Ishikawa (cell line): ENCODE measurements at regions not wholly inside any gene's neighbourhood (a gene's known extent, or its start where the extent isn't known, plus 50 kb on each side); places are given as distances from the start of the nearest gene placed in this dataset.

Source experiments
- EP300 ChIP-seq: IDR thresholded peaks from 2 replicates; pipeline ENCODE4 v1.6.1; 2012; ENCODE audit warnings: borderline replicate concordance
- RAD21 ChIP-seq: IDR thresholded peaks from 2 replicates; pipeline ENCODE4 v1.6.1; 2012; ENCODE audit warnings: low read depth
- TCF12 ChIP-seq: IDR thresholded peaks from 2 replicates; pipeline ENCODE4 v1.6.1; 2012; ENCODE audit warnings: low read depth
- ZBTB7A ChIP-seq: IDR thresholded peaks from 2 replicates; pipeline ENCODE4 v1.6.1; 2012; ENCODE audit warnings: low read depth

DNA sequence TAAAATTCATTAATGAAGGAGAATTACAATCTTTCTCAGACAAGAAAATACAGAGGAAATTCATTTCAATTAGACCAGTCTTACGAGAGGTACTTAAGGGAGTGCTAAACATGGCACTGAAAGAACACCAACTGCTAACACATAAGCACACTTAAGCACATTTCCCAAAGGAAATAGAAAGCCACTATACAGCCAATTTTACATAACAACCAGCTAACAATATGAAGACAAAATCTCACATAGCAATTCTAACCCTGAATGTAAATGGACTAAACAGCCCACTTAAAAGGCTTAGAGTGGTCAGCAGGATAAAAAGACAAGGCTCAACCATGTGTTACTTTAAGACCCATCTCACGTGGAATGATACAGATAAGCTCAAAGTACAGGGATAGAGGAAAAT lies 339.5 kb upstream of the LUZP2 start:
- no peak for TF ChIP-seq RAD21
- no peak for TF ChIP-seq EP300
- no peak for TF ChIP-seq TCF12
- no peak for TF ChIP-seq ZBTB7A
